Astrocyte (in vitro differentiated cells and primary cell): ENCODE measurements at regions not wholly inside any gene's neighbourhood (a gene's known extent, or its start where the extent isn't known, plus 50 kb on each side); places are given as distances from the start of the nearest gene placed in this dataset.

Experiments
- CTCF ChIP-seq: IDR thresholded peaks from 2 replicates; pipeline ENCODE4 v1.5.1; 2011; ENCODE audit warnings: low read depth, mild to moderate bottlenecking, inconsistent platforms, low read length, moderate library complexity; ENCODE audit not compliant: insufficient read depth
- EZH2 ChIP-seq: IDR thresholded peaks from 2 replicates; pipeline ENCODE4 v1.6.1; 2012; ENCODE audit warnings: mild to moderate bottlenecking, low read length, inconsistent platforms; ENCODE audit not compliant: insufficient read depth

- TF ChIP-seq CTCF: no peak
- TF ChIP-seq EZH2: no peak
Observed at GRCh38 chr13:103931331-103931845, 865.2 kb upstream of the SLC10A2 start.
